ENCODE measurements at regions not wholly inside any gene's neighbourhood (a gene's known extent, or its start where the extent isn't known, plus 50 kb on each side); places are given as distances from the start of the nearest gene placed in this dataset.

DNA sequence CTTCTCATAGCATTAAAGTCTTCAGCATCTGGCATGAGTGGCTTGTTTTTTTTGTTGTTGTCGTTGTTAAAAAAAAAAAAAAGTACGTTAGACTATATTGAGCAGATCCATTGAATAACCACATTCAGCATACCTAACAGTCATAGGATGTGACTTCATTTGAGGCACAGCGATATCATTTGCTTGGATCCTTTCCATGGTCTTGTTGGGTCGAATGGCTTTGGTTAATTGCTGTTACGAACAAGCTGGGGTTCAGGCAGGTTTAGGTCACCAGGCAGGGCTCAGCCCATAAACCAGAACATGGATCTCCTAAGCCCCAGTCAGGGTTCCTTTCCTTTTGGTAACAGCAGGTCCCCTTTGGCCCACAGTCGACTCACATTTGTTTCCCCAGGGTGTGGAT lies 76.2 kb downstream of the POLR2M start:
- TF ChIP-seq OSR1 (CRISPR knock-in tag; IDR thresholded peaks at IDR 0.05) = no peak
- TF ChIP-seq ZNF565 (CRISPR knock-in tag; conservative IDR thresholded peaks at IDR 0.05; ENCODE audit: low read depth) = no peak
- TF ChIP-seq ZFP30 (CRISPR knock-in tag; IDR thresholded peaks at IDR 0.05) = no peak
- no peak for TF ChIP-seq ZFP3 (CRISPR knock-in tag; IDR thresholded peaks at IDR 0.05)
- TF ChIP-seq, protein P1, sequence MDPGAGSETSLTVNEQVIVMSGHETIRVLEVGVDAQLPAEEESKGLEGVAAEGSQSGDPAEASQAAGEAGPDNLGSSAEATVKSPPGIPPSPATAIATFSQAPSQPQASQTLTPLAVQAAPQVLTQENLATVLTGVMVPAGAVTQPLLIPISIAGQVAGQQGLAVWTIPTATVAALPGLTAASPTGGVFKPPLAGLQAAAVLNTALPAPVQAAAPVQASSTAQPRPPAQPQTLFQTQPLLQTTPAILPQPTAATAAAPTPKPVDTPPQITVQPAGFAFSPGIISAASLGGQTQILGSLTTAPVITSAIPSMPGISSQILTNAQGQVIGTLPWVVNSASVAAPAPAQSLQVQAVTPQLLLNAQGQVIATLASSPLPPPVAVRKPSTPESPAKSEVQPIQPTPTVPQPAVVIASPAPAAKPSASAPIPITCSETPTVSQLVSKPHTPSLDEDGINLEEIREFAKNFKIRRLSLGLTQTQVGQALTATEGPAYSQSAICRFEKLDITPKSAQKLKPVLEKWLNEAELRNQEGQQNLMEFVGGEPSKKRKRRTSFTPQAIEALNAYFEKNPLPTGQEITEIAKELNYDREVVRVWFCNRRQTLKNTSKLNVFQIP (CRISPR knock-in tag; IDR thresholded peaks at IDR 0.05; ENCODE audit: borderline replicate concordance, low read depth) = no peak
- TF ChIP-seq BACH2 (CRISPR knock-in tag; IDR thresholded peaks at IDR 0.05; ENCODE audit: borderline replicate concordance) = no peak
- no peak for TF ChIP-seq ZC3H10 (CRISPR knock-in tag; IDR thresholded peaks at IDR 0.05)
- TF ChIP-seq SNAI2 (CRISPR knock-in tag; IDR thresholded peaks at IDR 0.05) = no peak
